Mesendoderm (in vitro differentiated cells): ENCODE measurements at regions not wholly inside any gene's neighbourhood (a gene's known extent, or its start where the extent isn't known, plus 50 kb on each side); places are given as distances from the start of the nearest gene placed in this dataset.

Experiments used
- DNase-seq: peaks from one replicate; pipeline ENCODE4 v3.0.0; 2013
- H2AK5ac ChIP-seq: 2 replicates; pipeline ENCODE4 v1.6.1; 2013; ENCODE audit warnings: low read length, inconsistent platforms
- H2BK120ac ChIP-seq: 2 replicates; pipeline ENCODE4 v1.6.1; 2013; ENCODE audit warnings: low read depth, mild to moderate bottlenecking, low read length, moderate library complexity, mixed read lengths
- H2BK15ac ChIP-seq: replicated peaks from 2 replicates; pipeline ENCODE4 v1.6.1; 2013; ENCODE audit warnings: low read depth, mild to moderate bottlenecking, moderate library complexity
- H2BK5ac ChIP-seq: 2 replicates; pipeline ENCODE4 v1.6.1; 2013; ENCODE audit warnings: low read length, inconsistent platforms
- H3K18ac ChIP-seq: 2 replicates; pipeline ENCODE4 v1.6.1; 2013; ENCODE audit warnings: mild to moderate bottlenecking, low read length, mixed read lengths
- H3K23ac ChIP-seq: one replicate; pipeline ENCODE4 v1.6.1; 2013; ENCODE audit warnings: low read length
- H3K27ac ChIP-seq: 2 replicates; pipeline ENCODE4 v1.5.1; 2013; ENCODE audit warnings: low read depth, mild to moderate bottlenecking, inconsistent platforms, low read length, moderate library complexity
- H3K27me3 ChIP-seq: 2 replicates; pipeline ENCODE4 v1.6.1; 2013; ENCODE audit warnings: low read length, control low read depth, mild to moderate bottlenecking, inconsistent platforms; ENCODE audit not compliant: insufficient read depth, poor library complexity
- H3K36me3 ChIP-seq: 2 replicates; pipeline ENCODE4 v1.6.1; 2013; ENCODE audit warnings: low read length, inconsistent platforms; ENCODE audit not compliant: control insufficient read depth, insufficient read depth
- H3K4ac ChIP-seq: one replicate; pipeline ENCODE4 v1.6.1; 2013; ENCODE audit warnings: low read depth, mild to moderate bottlenecking, low read length, moderate library complexity
- H3K4me1 ChIP-seq: 2 replicates; pipeline ENCODE4 v1.6.1; 2013; ENCODE audit warnings: low read depth, low read length, inconsistent platforms; ENCODE audit not compliant: control insufficient read depth
- H3K4me2 ChIP-seq: 2 replicates; pipeline ENCODE4 v1.6.1; 2013; ENCODE audit warnings: low read length
- H3K4me3 ChIP-seq: 2 replicates; pipeline ENCODE4 v1.5.1; 2013; ENCODE audit warnings: mild to moderate bottlenecking, low read length
- H3K56ac ChIP-seq: one replicate; pipeline ENCODE4 v1.6.1; 2013; ENCODE audit warnings: low read length
- H3K79me1 ChIP-seq: 2 replicates; pipeline ENCODE4 v1.6.1; 2013; ENCODE audit warnings: low read length, inconsistent platforms
- H3K79me2 ChIP-seq: 2 replicates; pipeline ENCODE4 v1.6.1; 2013; ENCODE audit warnings: mild to moderate bottlenecking, low read length; ENCODE audit not compliant: control insufficient read depth, insufficient read depth
- H3K9ac ChIP-seq: 2 replicates; pipeline ENCODE4 v1.6.1; 2013; ENCODE audit warnings: low read length, inconsistent platforms
- H4K5ac ChIP-seq: one replicate; pipeline ENCODE4 v1.6.1; 2013; ENCODE audit warnings: low read length
- H4K8ac ChIP-seq: one replicate; pipeline ENCODE4 v1.6.1; 2013; ENCODE audit warnings: low read depth, mild to moderate bottlenecking, control low read depth, low read length, moderate library complexity
- WGBS: extraction: QIAGEN DNeasy Blood & Tissue Kit; methylation state at CpG from one replicate; pipeline ENCODE4 v1.1.7; 2013; ENCODE audit warnings: low lambda C conversion rate, missing lambda C conversion rate; ENCODE audit not compliant: insufficient coverage; ENCODE audit errors: extremely low coverage; 5-methylcytosine and 5-hydroxymethylcytosine counted together

DNA sequence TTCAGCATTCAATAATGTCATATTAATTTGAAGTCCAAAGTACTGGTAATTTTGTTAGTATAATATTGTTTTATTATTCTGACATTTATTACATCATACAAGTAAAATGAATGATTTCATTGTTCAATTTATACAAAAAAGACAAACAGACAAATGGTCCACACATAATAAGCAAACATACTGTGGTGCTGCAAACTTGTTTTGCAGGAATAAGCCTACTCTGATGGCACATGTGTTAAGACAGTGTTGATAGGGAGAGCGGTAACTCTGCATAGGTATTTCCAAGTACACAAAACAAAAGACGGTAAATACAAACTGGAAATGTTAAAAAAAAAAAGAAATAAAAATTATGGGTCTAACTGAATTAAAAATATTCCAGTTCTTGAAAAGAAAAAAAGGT, 59.7 kb upstream of the DPYD start:
- no CpG with 5 or more reads among the region's 2 CpGs for WGBS

DNA sequence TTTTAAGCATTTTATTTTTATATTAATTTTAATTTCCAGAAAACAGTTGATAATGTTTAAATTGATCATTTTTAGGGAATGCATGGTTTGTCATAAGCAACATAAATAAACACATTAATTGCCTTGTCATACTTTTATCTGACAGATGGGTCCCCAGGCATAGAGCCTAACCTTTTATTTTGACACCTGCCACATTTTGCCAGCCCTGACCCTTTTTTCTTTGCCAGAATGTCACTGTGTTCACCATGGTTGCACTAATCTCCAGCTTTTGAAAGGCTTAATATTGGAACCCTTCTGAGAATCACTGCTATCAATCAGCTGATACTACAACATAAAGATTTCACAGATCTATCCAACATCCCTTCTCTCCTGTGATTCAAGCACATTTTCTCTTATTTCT, 56.0 kb upstream of the DPYD start:
- Histone ChIP-seq H3K4me1 (no peaks in the 10 kb centered on the region), H2AK5ac (no peak overlapping the region), H3K4ac (no peak overlapping the region), H2BK120ac (no peak overlapping the region), H2BK15ac (no peak overlapping the region), H3K4me3 (no peak overlapping the region), H4K8ac (no peak overlapping the region), H2BK5ac (no peak overlapping the region), H3K56ac (no peak overlapping the region), H3K23ac (no peak overlapping the region), H3K4me2 (no peak overlapping the region), H3K18ac (no peak overlapping the region), H3K36me3 (no peaks in the 10 kb centered on the region), H3K27ac (no peak overlapping the region), H4K5ac (no peak overlapping the region), H3K9ac (no peak overlapping the region), H3K27me3 (no peaks in the 10 kb centered on the region), H3K79me1 (no peaks in the 10 kb centered on the region), H3K79me2 (no peaks in the 10 kb centered on the region)
- no peak for DNase-seq

More for the DNA sequence above, 59.7 kb upstream of the DPYD start:
- Histone ChIP-seq H4K8ac (no peak overlapping the region), H3K4me2 (no peak overlapping the region), H3K4me1 (no peaks in the 10 kb centered on the region), H3K9ac (no peak overlapping the region), H3K36me3 (no peaks in the 10 kb centered on the region), H2AK5ac (no peak overlapping the region), H3K27ac (no peak overlapping the region), H4K5ac (no peak overlapping the region), H3K27me3 (no peaks in the 10 kb centered on the region), H2BK5ac (no peak overlapping the region), H3K23ac (no peak overlapping the region), H3K79me1 (no peaks in the 10 kb centered on the region), H3K79me2 (no peaks in the 10 kb centered on the region), H3K4ac (no peak overlapping the region), H2BK15ac (no peak overlapping the region), H3K56ac (no peak overlapping the region), H3K18ac (no peak overlapping the region), H3K4me3 (no peak overlapping the region), H2BK120ac (no peak overlapping the region)
- no peak for DNase-seq
